ENCODE measurements at regions not wholly inside any gene's neighbourhood (a gene's known extent, or its start where the extent isn't known, plus 50 kb on each side); places are given as distances from the start of the nearest gene placed in this dataset.

DNA sequence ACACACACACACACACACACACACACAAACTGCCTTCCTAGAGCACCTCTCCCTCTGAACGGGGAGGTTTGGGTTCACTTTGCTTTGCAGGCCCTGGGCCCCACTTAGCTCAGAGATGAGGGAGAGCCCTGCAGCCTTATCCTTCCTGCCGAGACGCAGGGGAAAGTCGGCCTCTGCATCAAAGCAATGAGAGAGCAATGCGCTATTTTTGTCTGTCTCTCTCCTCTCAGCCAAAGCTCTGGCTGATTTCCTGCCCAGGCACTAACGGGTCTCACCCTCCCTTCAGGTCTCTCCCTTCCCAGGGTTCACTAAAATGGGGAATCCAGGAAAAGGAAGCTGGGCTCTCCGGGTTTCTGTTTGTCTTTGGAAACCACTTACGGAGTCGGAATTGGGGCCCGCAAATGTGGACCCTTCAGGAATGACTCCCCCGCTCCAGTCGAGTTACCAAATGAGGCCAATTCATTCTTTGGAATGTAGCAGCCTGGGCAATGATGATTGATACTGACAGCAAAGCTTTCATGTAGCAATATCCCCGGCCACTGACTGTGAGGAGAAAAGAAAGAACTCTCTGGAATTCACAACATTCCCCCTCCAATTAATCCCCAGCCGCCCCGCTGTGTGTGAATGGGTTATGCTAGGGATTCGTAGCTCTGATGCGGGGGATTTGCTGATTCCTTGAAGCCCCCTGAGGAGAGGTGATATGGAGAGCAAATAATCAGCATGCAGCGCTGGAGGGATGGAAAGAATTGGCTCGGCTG, 61.5 kb upstream of the WLS start:
- no peak overlapping the region for H3K27ac ChIP-seq
- TF ChIP-seq, protein P1, sequence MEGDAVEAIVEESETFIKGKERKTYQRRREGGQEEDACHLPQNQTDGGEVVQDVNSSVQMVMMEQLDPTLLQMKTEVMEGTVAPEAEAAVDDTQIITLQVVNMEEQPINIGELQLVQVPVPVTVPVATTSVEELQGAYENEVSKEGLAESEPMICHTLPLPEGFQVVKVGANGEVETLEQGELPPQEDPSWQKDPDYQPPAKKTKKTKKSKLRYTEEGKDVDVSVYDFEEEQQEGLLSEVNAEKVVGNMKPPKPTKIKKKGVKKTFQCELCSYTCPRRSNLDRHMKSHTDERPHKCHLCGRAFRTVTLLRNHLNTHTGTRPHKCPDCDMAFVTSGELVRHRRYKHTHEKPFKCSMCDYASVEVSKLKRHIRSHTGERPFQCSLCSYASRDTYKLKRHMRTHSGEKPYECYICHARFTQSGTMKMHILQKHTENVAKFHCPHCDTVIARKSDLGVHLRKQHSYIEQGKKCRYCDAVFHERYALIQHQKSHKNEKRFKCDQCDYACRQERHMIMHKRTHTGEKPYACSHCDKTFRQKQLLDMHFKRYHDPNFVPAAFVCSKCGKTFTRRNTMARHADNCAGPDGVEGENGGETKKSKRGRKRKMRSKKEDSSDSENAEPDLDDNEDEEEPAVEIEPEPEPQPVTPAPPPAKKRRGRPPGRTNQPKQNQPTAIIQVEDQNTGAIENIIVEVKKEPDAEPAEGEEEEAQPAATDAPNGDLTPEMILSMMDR (conservative IDR thresholded peaks at IDR 0.05): no peak
- TF ChIP-seq ZFX (IDR thresholded peaks at IDR 0.05): no peak

DNA sequence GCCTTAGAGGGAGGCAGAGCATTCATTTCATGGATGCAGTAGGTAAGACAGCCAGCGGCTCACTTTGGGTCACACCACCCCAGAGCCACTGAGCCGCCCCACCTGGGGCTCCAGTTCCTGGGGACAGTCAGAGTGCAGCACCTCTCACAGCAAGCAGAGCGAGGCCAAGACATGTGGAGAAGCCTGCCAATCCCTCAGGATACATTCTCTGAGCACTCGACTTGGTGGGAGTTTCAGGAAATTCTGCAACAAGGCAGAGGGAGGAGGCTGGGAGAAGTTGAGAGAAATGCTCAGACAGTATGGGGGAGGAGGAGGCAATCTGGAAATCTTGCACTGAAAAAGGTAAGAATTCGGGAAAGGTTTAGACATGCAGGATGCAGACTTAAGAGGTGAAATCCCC, 60.8 kb upstream of the WLS start:
- H3K27ac ChIP-seq: no peak overlapping the region
- no peak for TF ChIP-seq ZFX (IDR thresholded peaks at IDR 0.05)
- TF ChIP-seq, protein P1 (conservative IDR thresholded peaks at IDR 0.05): no peak

- H3K27ac ChIP-seq: no peak overlapping the region
- TF ChIP-seq, protein P1 (conservative IDR thresholded peaks at IDR 0.05): no peak
- TF ChIP-seq ZFX (IDR thresholded peaks at IDR 0.05): no peak
Measured at GRCh38 chr1:68291688-68292384, 59.5 kb upstream of the WLS start.

DNA sequence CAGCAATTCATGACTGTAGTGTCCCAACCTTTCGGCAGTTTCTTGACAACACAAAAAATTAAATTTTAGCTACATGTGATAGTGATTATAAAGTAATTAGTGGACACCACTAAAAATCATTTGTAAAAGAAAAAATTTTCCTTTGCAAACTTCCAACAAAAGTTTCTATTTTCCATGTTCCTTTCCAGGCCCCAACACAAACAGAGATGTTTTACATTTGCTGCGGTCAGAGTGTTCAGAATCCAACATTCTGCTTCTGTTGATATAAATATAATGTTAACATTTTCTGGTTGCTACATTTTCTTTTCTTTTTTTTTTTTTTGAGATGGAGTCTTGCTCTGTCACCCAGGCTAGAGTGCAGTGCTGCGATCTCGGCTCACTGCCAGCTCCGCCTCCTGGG, 54.9 kb upstream of the WLS start:
- TF ChIP-seq, protein P1 (conservative IDR thresholded peaks at IDR 0.05): no peak
- no peak for TF ChIP-seq ZFX (IDR thresholded peaks at IDR 0.05)
- H3K27ac ChIP-seq: no peak overlapping the region

DNA sequence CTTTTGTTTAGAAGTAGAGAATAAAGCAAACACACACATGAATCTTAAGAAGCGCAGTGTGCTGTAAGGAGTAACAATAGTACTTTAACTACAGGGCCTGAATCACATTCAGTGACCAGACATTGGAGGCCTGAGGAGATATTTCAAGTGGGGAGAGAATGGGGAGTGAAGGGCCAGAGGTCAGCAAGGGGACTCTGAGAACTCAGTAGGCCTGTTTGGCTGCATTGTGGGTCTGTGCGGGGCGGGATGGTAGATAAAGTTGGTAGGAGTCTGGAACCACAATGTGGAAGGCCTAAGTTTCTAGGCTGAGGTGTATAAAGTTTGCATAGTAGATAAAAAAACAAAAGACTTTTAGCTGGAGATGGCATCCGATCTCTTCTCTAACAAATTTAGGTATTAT, 52.7 kb upstream of the WLS start:
- H3K27ac ChIP-seq: no peak overlapping the region

GRCh38 chr1:68281946-68282615, 49.8 kb upstream of the WLS start:
- H3K27ac ChIP-seq: no peak overlapping the region
- no peak for TF ChIP-seq ZFX (IDR thresholded peaks at IDR 0.05)
- TF ChIP-seq, protein P1 (conservative IDR thresholded peaks at IDR 0.05): no peak; the same call in 1 of the 2 replicates

More for the DNA sequence above, 52.7 kb upstream of the WLS start:
- TF ChIP-seq ZFX (IDR thresholded peaks at IDR 0.05): no peak
- TF ChIP-seq, protein P1 (conservative IDR thresholded peaks at IDR 0.05): no peak

Data from C4-2B (cell line).